ENCODE measurements at regions not wholly inside any gene's neighbourhood (a gene's known extent, or its start where the extent isn't known, plus 50 kb on each side); places are given as distances from the start of the nearest gene placed in this dataset.

DNA sequence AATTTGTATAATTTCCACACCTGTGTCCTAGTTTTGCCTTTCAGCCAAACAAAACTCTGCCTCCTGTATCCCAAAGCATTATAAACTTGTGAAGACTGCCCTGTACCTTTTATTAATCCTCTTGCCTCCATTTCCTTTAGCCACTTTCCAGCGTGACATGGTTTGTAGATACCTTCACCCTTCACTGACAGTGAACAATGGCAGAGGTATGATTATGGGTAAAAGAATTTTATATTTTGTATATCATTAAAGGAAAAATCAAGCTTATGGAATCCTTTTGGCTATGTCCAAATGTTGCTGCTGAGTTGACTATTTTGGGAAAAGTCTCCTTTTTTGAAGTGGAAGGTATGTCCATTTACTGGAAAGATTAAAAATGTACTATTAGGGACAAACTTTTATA, 251.7 kb downstream of the HNMT start:
- no peak for DNase-seq
- intact Hi-C loops (cut with DNase I; ENCODE audit: low total_unique reads) = no loop called here
- Histone ChIP-seq H3K36me3 (no peaks in the 10 kb centered on the region), H3K27me3 (no peaks in the 10 kb centered on the region), H3K9me3 (no peaks in the 10 kb centered on the region), H3K4me3 (no peak overlapping the region), H3K27ac (no peak overlapping the region), H3K4me1 (no peaks in the 10 kb centered on the region)
- TF ChIP-seq, protein P1, sequence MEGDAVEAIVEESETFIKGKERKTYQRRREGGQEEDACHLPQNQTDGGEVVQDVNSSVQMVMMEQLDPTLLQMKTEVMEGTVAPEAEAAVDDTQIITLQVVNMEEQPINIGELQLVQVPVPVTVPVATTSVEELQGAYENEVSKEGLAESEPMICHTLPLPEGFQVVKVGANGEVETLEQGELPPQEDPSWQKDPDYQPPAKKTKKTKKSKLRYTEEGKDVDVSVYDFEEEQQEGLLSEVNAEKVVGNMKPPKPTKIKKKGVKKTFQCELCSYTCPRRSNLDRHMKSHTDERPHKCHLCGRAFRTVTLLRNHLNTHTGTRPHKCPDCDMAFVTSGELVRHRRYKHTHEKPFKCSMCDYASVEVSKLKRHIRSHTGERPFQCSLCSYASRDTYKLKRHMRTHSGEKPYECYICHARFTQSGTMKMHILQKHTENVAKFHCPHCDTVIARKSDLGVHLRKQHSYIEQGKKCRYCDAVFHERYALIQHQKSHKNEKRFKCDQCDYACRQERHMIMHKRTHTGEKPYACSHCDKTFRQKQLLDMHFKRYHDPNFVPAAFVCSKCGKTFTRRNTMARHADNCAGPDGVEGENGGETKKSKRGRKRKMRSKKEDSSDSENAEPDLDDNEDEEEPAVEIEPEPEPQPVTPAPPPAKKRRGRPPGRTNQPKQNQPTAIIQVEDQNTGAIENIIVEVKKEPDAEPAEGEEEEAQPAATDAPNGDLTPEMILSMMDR (IDR thresholded peaks at IDR 0.05) = no peak
- TF ChIP-seq POLR2A (IDR thresholded peaks at IDR 0.05) = no peak

DNA sequence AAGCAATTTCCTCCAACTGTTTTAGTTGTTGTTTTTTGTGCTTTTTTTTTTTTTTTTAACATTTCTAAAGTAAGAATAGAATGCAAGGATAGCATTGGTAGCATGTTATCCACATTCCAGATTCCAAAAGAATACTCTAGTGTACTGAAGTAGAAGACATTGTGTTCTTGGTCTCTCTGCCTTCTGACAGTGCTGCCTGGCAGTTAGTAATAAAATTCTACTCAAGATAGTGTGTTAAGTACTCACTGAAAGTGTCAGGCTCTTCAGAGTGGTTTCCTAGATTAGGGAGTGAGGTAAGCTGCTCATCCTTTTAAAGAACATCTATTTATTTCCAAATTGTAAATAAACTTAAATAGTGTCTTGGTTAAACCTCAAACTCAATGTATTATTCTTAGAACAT, 253.7 kb downstream of the HNMT start:
- H3K27ac ChIP-seq = no peak overlapping the region
- no peaks in the 10 kb centered on the region for H3K36me3 ChIP-seq
- intact Hi-C loops (cut with DNase I; ENCODE audit: low total_unique reads) = no loop called here

DNA sequence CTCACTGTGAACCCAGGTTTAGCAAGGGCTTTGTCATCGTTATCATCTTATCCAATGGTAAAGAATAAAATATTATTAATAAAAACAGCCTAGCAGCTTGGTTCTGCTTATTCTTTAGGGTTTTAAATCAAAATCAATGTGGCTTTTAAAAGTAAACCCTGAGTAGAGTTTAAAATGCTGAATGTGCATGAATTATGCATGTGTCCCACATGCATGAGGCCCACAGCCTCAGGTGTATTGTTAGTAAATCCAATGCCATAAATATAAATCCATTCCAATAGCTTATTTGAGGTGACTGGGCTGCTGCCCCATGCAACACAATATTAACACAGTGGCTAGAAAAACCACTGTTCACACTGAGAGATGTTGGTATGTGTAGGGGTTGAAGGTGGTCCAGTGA, 254.1 kb downstream of the HNMT start:
- no peak overlapping the region for H3K4me3 ChIP-seq
- intact Hi-C loops (cut with DNase I; ENCODE audit: low total_unique reads) = no loop called here
- no peaks in the 10 kb centered on the region for H3K27me3 ChIP-seq
- no peak for TF ChIP-seq POLR2A (IDR thresholded peaks at IDR 0.05)
- TF ChIP-seq, protein P1 (IDR thresholded peaks at IDR 0.05) = no peak
- no peak for DNase-seq
- H3K36me3 ChIP-seq = no peaks in the 10 kb centered on the region
- H3K27ac ChIP-seq = no peak overlapping the region
- no peaks in the 10 kb centered on the region for H3K4me1 ChIP-seq
- no peaks in the 10 kb centered on the region for H3K9me3 ChIP-seq

More for the DNA sequence above, 253.7 kb downstream of the HNMT start:
- H3K27me3 ChIP-seq = no peaks in the 10 kb centered on the region
- DNase-seq = no peak
- H3K4me3 ChIP-seq = no peak overlapping the region
- H3K4me1 ChIP-seq = no peaks in the 10 kb centered on the region
- no peaks in the 10 kb centered on the region for H3K9me3 ChIP-seq
- TF ChIP-seq, protein P1 (IDR thresholded peaks at IDR 0.05) = no peak
- no peak for TF ChIP-seq POLR2A (IDR thresholded peaks at IDR 0.05)

DNA sequence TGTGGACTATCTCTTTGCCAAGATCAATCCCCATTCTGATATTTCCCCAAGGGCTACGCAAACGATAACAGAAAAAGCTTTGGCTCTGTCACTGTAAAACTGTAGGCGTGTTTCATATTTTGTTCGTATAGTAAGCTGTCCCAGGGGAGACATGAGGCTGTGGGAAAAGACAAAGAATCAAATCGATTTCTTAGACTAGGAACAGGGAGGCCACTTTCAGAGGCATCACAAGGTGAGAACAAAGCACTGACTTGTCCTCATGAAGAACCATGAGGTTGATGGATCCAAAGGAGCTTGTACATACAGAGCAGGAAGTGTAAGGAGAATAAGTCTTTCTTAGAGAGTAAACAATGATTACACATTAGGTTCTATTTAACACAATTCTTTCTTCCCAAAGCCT, 255.7 kb downstream of the HNMT start:
- no peak overlapping the region for H3K27ac ChIP-seq
- no peak overlapping the region for H3K4me3 ChIP-seq
- TF ChIP-seq, protein P1 (IDR thresholded peaks at IDR 0.05) = no peak
- TF ChIP-seq POLR2A (IDR thresholded peaks at IDR 0.05) = no peak
- no peaks in the 10 kb centered on the region for H3K9me3 ChIP-seq
- DNase-seq = no peak
- intact Hi-C loops (cut with DNase I; ENCODE audit: low total_unique reads) = no loop called here
- H3K4me1 ChIP-seq = no peaks in the 10 kb centered on the region
- H3K36me3 ChIP-seq = no peaks in the 10 kb centered on the region
- no peaks in the 10 kb centered on the region for H3K27me3 ChIP-seq

DNA sequence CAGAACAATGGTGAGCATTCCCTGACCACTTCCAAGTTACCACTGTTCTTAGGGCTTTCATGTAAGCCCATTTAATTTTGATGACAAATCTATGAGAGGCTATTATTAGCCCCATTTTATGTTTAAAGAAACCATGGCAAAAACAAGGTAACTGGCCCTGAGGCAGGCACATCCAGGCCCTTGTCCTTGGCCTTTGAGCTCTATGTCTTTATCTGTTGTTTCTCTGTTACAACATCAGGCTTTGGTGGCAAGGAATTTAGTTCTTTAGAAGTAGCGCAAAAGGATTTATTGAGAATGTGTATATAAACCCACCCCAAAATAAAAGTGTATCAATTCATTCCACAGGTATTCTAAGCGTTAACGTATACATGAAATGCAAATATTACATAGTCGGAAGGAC, 257.1 kb downstream of the HNMT start:
- intact Hi-C loops (cut with DNase I; ENCODE audit: low total_unique reads) = no loop called here
- H3K27ac ChIP-seq = no peak overlapping the region
- H3K36me3 ChIP-seq = no peaks in the 10 kb centered on the region
- no peaks in the 10 kb centered on the region for H3K27me3 ChIP-seq
- H3K9me3 ChIP-seq = no peaks in the 10 kb centered on the region
- H3K4me1 ChIP-seq = no peaks in the 10 kb centered on the region
- no peak for DNase-seq
- H3K4me3 ChIP-seq = no peak overlapping the region
- TF ChIP-seq, protein P1 (IDR thresholded peaks at IDR 0.05) = no peak
- TF ChIP-seq POLR2A (IDR thresholded peaks at IDR 0.05) = no peak

All from uterus (tissue), 3 donors.